DND-41 (cell line): ENCODE measurements at regions not wholly inside any gene's neighbourhood (a gene's known extent, or its start where the extent isn't known, plus 50 kb on each side); places are given as distances from the start of the nearest gene placed in this dataset.

ENCODE experiments used
- CTCF ChIP-seq: IDR thresholded peaks from 2 replicates; pipeline ENCODE4 v1.5.1; 2012; ENCODE audit warnings: borderline replicate concordance, low read length, moderate library complexity, mild to moderate bottlenecking; ENCODE audit not compliant: poor library complexity, severe bottlenecking; ENCODE audit errors: extremely low read depth
- EZH2 ChIP-seq: IDR thresholded peaks from 3 replicates; pipeline ENCODE4 v1.6.1; 2012; ENCODE audit warnings: borderline replicate concordance, low read depth, mild to moderate bottlenecking, moderate library complexity, low read length, inconsistent platforms; ENCODE audit not compliant: severe bottlenecking

- TF ChIP-seq CTCF (no peak), EZH2 (no peak)
Observed at GRCh38 chr9:20037699-20038098, 248.9 kb upstream of the SLC24A2 start.
